Amniotic epithelial cell (primary cell): ENCODE measurements at regions not wholly inside any gene's neighbourhood (a gene's known extent, or its start where the extent isn't known, plus 50 kb on each side); places are given as distances from the start of the nearest gene placed in this dataset.
A peak's percentile ranks its signal among the peaks of the same experiment; 100 is the strongest.

ENCODE experiments used
- DNase-seq: peaks from one replicate; pipeline ENCODE4 v3.0.0-alpha.2; 2010; ENCODE audit warnings: low read depth

- no peak for DNase-seq
Measured at GRCh38 chr13:50358231-50359040, 343.2 kb downstream of the KCNRG start.

GRCh38 chr13:50359041-50359367 is 343.8 kb downstream of the KCNRG start:
- DNase-seq: no peak

- no peak for DNase-seq
Measured at GRCh38 chr13:50359779-50360178, 344.5 kb downstream of the KCNRG start.

- DNase-seq: no peak
Measured at GRCh38 chr13:50360637-50361036, 345.4 kb downstream of the KCNRG start.

- DNase-seq: no peak
Measured at GRCh38 chr13:50361282-50361681, 346.0 kb downstream of the KCNRG start.

- peak; percentile 63 for DNase-seq
Measured at GRCh38 chr13:50365408-50366391, 350.5 kb downstream of the KCNRG start.

- DNase-seq: no peak
Measured at GRCh38 chr13:50366488-50367174, 351.4 kb downstream of the KCNRG start.

- DNase-seq: no peak
Measured at GRCh38 chr13:50369646-50370045, 354.4 kb downstream of the KCNRG start.

GRCh38 chr13:50370303-50370950 is 355.2 kb downstream of the KCNRG start:
- DNase-seq: no peak

GRCh38 chr13:50374517-50374916 is 359.3 kb downstream of the KCNRG start:
- no peak for DNase-seq

- peak; percentile 93 for DNase-seq
Measured at GRCh38 chr13:50375792-50376191, 360.5 kb downstream of the KCNRG start.

GRCh38 chr13:50376895-50377575 is 361.8 kb downstream of the KCNRG start:
- no peak for DNase-seq

GRCh38 chr13:50377726-50378270 is 362.6 kb downstream of the KCNRG start:
- no peak for DNase-seq

GRCh38 chr13:50378509-50379044 is 363.3 kb downstream of the KCNRG start:
- DNase-seq: no peak

- no peak for DNase-seq
Measured at GRCh38 chr13:50379584-50379983, 364.3 kb downstream of the KCNRG start.

GRCh38 chr13:50380905-50381304 is 365.7 kb downstream of the KCNRG start:
- DNase-seq: no peak

- no peak for DNase-seq
Measured at GRCh38 chr13:50382511-50382910, 367.3 kb downstream of the KCNRG start.

- no peak for DNase-seq
Measured at GRCh38 chr13:50382951-50383350, 367.7 kb downstream of the KCNRG start.

GRCh38 chr13:50384724-50385123 is 369.5 kb downstream of the KCNRG start:
- no peak for DNase-seq

GRCh38 chr13:50386541-50387050 is 371.4 kb downstream of the KCNRG start:
- DNase-seq: peak; percentile 51
